Cardiac muscle cell (in vitro differentiated cells and primary cell): ENCODE measurements at regions not wholly inside any gene's neighbourhood (a gene's known extent, or its start where the extent isn't known, plus 50 kb on each side); places are given as distances from the start of the nearest gene placed in this dataset.

ENCODE experiments used
- DNase-seq, 2 donors: peaks; one replicate each; pipeline versions ENCODE4 v3.0.0 to v3.0.0-alpha.2; 2010 to 2017; ENCODE audit warnings: low read depth in 1 of 2, low spot score in 1 of 2
- H3K27ac ChIP-seq: fragments of 200-600 bp; sonication (generic); 2 replicates; pipeline ENCODE4 v1.5.1; 2016
- H3K27me3 ChIP-seq: fragments of 200-600 bp; sonication (generic); 2 replicates; pipeline ENCODE4 v1.6.0; 2016; ENCODE audit warnings: control low read depth
- H3K36me3 ChIP-seq: fragments of 200-600 bp; sonication (generic); 2 replicates; pipeline ENCODE4 v1.5.1; 2016; ENCODE audit warnings: control low read depth
- H3K4me1 ChIP-seq: fragments of 200-600 bp; sonication (generic); 2 replicates; pipeline ENCODE4 v1.8.1; 2017; ENCODE audit warnings: low read depth, mild to moderate bottlenecking, mixed run types
- H3K4me3 ChIP-seq: fragments of 200-600 bp; sonication (generic); 2 replicates; pipeline ENCODE4 v1.5.1; 2016; ENCODE audit warnings: mild to moderate bottlenecking
- H3K9me3 ChIP-seq: fragments of 200-600 bp; sonication (generic); 2 replicates; pipeline ENCODE4 v1.5.1; 2017; ENCODE audit warnings: low read depth, mild to moderate bottlenecking, control low read depth
- CTCF ChIP-seq: IDR thresholded peaks from 2 replicates; pipeline ENCODE4 v1.5.1; 2012; ENCODE audit warnings: low read depth, mild to moderate bottlenecking, low read length

GRCh38 chr14:42013153-42013552, 406.5 kb downstream of the LRFN5 start:
- H3K4me1 ChIP-seq, result no peaks in the 10 kb centered on the region
- no peaks in the 10 kb centered on the region for H3K9me3 ChIP-seq
- no peak overlapping the region for H3K27ac ChIP-seq
- H3K36me3 ChIP-seq, result no peaks in the 10 kb centered on the region
- no peak for TF ChIP-seq CTCF
- H3K4me3 ChIP-seq, result no peak overlapping the region
- no peak for DNase-seq
- no peaks in the 10 kb centered on the region for H3K27me3 ChIP-seq

DNA sequence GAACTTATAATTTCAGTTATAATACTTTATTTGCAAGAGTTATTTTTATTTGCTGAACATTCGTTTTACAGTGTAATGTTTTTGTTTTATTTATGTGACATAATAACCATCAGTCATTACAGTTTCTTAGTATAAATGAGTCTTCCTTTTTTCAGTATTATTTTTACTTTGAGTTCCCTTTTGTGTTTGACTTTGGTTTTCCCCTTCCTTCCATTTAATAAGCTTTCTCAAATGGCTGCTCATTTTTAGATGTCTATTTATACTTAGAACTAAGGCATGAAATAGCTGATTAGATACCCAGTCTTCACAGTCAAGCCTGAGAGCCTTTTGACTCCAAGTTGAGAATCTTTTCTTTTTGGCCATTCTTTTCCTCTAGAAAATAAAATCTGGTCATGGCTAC, 404.5 kb downstream of the LRFN5 start:
- TF ChIP-seq CTCF, result no peak
- Histone ChIP-seq H3K9me3 (no peaks in the 10 kb centered on the region), H3K27ac (no peak overlapping the region), H3K4me3 (no peak overlapping the region), H3K36me3 (no peaks in the 10 kb centered on the region), H3K4me1 (no peaks in the 10 kb centered on the region), H3K27me3 (no peaks in the 10 kb centered on the region)
- no peak for DNase-seq

GRCh38 chr14:42004321-42004720, 397.6 kb downstream of the LRFN5 start:
- DNase-seq, result no peak
- Histone ChIP-seq H3K36me3 (no peaks in the 10 kb centered on the region), H3K9me3 (no peaks in the 10 kb centered on the region), H3K4me3 (no peak overlapping the region), H3K27ac (no peak overlapping the region), H3K4me1 (no peaks in the 10 kb centered on the region), H3K27me3 (no peaks in the 10 kb centered on the region)
- no peak for TF ChIP-seq CTCF

DNA sequence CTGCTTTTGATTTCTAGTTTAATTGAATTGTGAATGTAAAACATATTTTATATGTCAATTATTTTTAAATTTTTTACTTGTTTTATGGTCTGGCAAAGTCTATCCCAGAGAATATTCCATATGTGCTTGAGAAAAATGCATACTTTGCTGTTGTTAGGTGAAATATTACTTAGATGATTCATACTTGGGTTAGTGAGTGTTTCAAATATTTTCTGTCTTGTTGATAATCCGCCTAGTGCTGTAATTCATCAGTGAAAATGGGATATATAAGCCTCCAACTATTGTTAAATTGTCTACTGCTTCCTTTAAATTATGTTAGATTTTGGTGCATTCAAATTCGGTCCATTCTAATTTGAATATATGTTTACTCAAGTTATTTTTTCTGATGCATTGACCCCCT, 395.5 kb downstream of the LRFN5 start:
- DNase-seq, result peak in 1 of 2 donors; percentile 11
- Histone ChIP-seq H3K4me1 (no peaks in the 10 kb centered on the region), H3K27me3 (no peaks in the 10 kb centered on the region), H3K9me3 (no peaks in the 10 kb centered on the region), H3K27ac (no peak overlapping the region), H3K36me3 (no peaks in the 10 kb centered on the region), H3K4me3 (no peak overlapping the region)
- TF ChIP-seq CTCF, result no peak

GRCh38 chr14:42001431-42001830, 394.8 kb downstream of the LRFN5 start:
- TF ChIP-seq CTCF, result no peak
- H3K27ac ChIP-seq, result no peak overlapping the region
- no peaks in the 10 kb centered on the region for H3K36me3 ChIP-seq
- H3K4me1 ChIP-seq, result no peaks in the 10 kb centered on the region
- no peak overlapping the region for H3K4me3 ChIP-seq
- no peaks in the 10 kb centered on the region for H3K27me3 ChIP-seq
- H3K9me3 ChIP-seq, result no peaks in the 10 kb centered on the region
- no peak for DNase-seq

DNA sequence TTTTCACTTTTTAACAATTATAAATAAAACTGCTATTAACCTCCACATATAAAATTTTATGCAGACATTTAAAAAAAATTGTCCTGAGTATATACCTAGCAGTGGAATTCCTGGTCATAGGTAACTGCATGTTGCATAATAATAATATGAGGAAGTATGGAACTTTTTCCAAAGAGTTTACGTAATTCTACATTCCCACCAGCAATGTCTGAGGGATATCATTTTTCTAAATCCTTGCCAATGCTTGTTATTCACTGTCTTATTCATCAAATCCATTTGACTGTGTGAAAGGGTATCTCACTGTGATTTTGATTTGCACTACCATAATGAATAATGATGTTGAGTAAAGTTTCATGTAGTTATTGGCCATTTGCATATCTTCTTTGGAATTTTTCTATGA, 393.8 kb downstream of the LRFN5 start:
- H3K4me3 ChIP-seq, result no peak overlapping the region
- TF ChIP-seq CTCF, result no peak
- no peaks in the 10 kb centered on the region for H3K36me3 ChIP-seq
- DNase-seq, result no peak
- H3K9me3 ChIP-seq, result no peaks in the 10 kb centered on the region
- H3K27me3 ChIP-seq, result no peaks in the 10 kb centered on the region
- H3K4me1 ChIP-seq, result no peaks in the 10 kb centered on the region
- no peak overlapping the region for H3K27ac ChIP-seq
